Ovary (tissue), 7 donors: ENCODE measurements at regions not wholly inside any gene's neighbourhood (a gene's known extent, or its start where the extent isn't known, plus 50 kb on each side); places are given as distances from the start of the nearest gene placed in this dataset.
"Not testable (repeated sequence)": the region's sequence is repeated elsewhere in the genome, so short reads cannot be mapped to it uniquely, and the experiment has no call there.

ENCODE experiments used
- DNase-seq, 5 donors: peaks; one replicate each; pipeline ENCODE4 v3.0.0-alpha.2; 2019 to 2020
- H3K27ac ChIP-seq, 2 donors: fragments of 200-600 bp; one replicate each; pipeline versions ENCODE4 v1.5.1 to v1.8.0; 2019 to 2022
- H3K27me3 ChIP-seq: fragments of 200-600 bp; one replicate; pipeline ENCODE4 v1.8.0; 2022
- H3K36me3 ChIP-seq: fragments of 200-600 bp; sonication (generic); one replicate; pipeline ENCODE4 v1.5.1; 2019
- H3K4me1 ChIP-seq: one replicate; pipeline ENCODE4 v1.8.1; 2013; ENCODE audit warnings: mild to moderate bottlenecking, moderate library complexity; ENCODE audit not compliant: insufficient read depth
- H3K4me3 ChIP-seq: fragments of 200-600 bp; sonication (generic); one replicate; pipeline ENCODE4 v1.5.1; 2017
- H3K9me3 ChIP-seq, 2 donors: fragments of 200-600 bp in 1 of 2; sonication (generic) in 1 of 2; one replicate each; pipeline versions ENCODE4 v1.5.1 to v1.8.1; 2013 to 2019; ENCODE audit warnings: mild to moderate bottlenecking in 1 of 2, moderate library complexity in 1 of 2
- CTCF ChIP-seq, 3 donors: fragments of 450-650 bp in 2 of 3; fragments of 200-600 bp in 1 of 3; IDR thresholded peaks; one replicate each; pipeline versions ENCODE4 v1.5.1 to v1.8.0; 2016 to 2022; ENCODE audit warnings: antibody characterized with exemption in 3 of 3, mild to moderate bottlenecking in 1 of 3
- EP300 ChIP-seq: sonication (generic); formaldehyde crosslinking; IDR thresholded peaks from one replicate; pipeline ENCODE4 v1.6.1; 2017; ENCODE audit warnings: antibody characterized with exemption
- POLR2A ChIP-seq: fragments of 450-650 bp; IDR thresholded peaks from one replicate; pipeline ENCODE4 v1.6.1; 2017; ENCODE audit warnings: antibody characterized with exemption, mild to moderate bottlenecking, moderate library complexity
- WGBS, 3 donors: extraction: QIAGEN DNeasy Blood & Tissue Kit in 1 of 3; methylation state at CpG; one replicate each; pipeline versions ENCODE4 v1.1.5 to v1.1.7; 2013 to 2017; 5-methylcytosine and 5-hydroxymethylcytosine counted together
- intact Hi-C, 4 donors: fragments of 100-400 bp; cut with DNase I; formaldehyde crosslinking; loops; one replicate each; pipeline versions ENCODE4 v1.11.0 to v1.15.1; 2022 to 2023
- donor health status: DM: no; HTN: no; CAD: no; lungs with moderate emphysema.
- donor health status: DM: no; HTN: no; CAD: no.
- donor health status: Bipolar disorder and iron deficiency.
- donor health status: DM: no; HTN: no; CAD: no.
- donor health status: DM: yes; HTN: yes; CAD: no.

GRCh38 chr3:22819209-22819608 is 383.9 kb upstream of the UBE2E2 start:
- intact Hi-C loops: no loop called here

GRCh38 chr3:22835041-22835440 is 368.1 kb upstream of the UBE2E2 start:
- no peak for DNase-seq

More at GRCh38 chr3:22819209-22819608, 383.9 kb upstream of the UBE2E2 start:
- no peak overlapping the region for H3K27ac ChIP-seq
- WGBS, 3 donors: 95 to 100% (median 97%) methylated on average over 2 of the region's 2 CpGs
- no peak for DNase-seq
- H3K9me3 ChIP-seq: no peaks in the 10 kb centered on the region
- no peaks in the 10 kb centered on the region for H3K36me3 ChIP-seq
- H3K4me3 ChIP-seq: no peak overlapping the region
- TF ChIP-seq POLR2A (no peak), EP300 (no peak), CTCF (IDR thresholded peaks at IDR 0.05) (no peak)
- no peaks in the 10 kb centered on the region for H3K27me3 ChIP-seq
- H3K4me1 ChIP-seq: no peaks in the 10 kb centered on the region

GRCh38 chr3:22836131-22836530 is 367.0 kb upstream of the UBE2E2 start:
- 51 to 78% (median 76%) methylated on average over 1 of the region's 1 CpG for WGBS, 3 donors
- Histone ChIP-seq H3K36me3 (no peaks in the 10 kb centered on the region), H3K4me1 (no peaks in the 10 kb centered on the region), H3K27ac (no peak overlapping the region), H3K27me3 (no peaks in the 10 kb centered on the region), H3K4me3 (no peak overlapping the region), H3K9me3 (no peaks in the 10 kb centered on the region)
- DNase-seq: no peak
- TF ChIP-seq EP300 (no peak), POLR2A (no peak), CTCF (IDR thresholded peaks at IDR 0.05) (no peak)
- intact Hi-C loops: no loop called here

More at GRCh38 chr3:22835041-22835440, 368.1 kb upstream of the UBE2E2 start:
- no peaks in the 10 kb centered on the region for H3K4me1 ChIP-seq
- H3K9me3 ChIP-seq: no peaks in the 10 kb centered on the region
- TF ChIP-seq EP300 (no peak), POLR2A (no peak), CTCF (IDR thresholded peaks at IDR 0.05) (no peak)
- H3K27me3 ChIP-seq: no peaks in the 10 kb centered on the region
- H3K27ac ChIP-seq: no peak overlapping the region
- intact Hi-C loops: no loop called here
- H3K36me3 ChIP-seq: no peaks in the 10 kb centered on the region
- WGBS, 3 donors: 25 to 30% (median 30%) methylated on average over 2 of the region's 2 CpGs
- H3K4me3 ChIP-seq: no peak overlapping the region

GRCh38 chr3:22843854-22844253 is 359.3 kb upstream of the UBE2E2 start:
- H3K27ac ChIP-seq: no peak overlapping the region
- TF ChIP-seq POLR2A (no peak), EP300 (no peak), CTCF (IDR thresholded peaks at IDR 0.05) (no peak)
- H3K4me3 ChIP-seq: no peak overlapping the region
- H3K27me3 ChIP-seq: no peaks in the 10 kb centered on the region
- H3K9me3 ChIP-seq: no peaks in the 10 kb centered on the region
- intact Hi-C loops: no loop called here
- H3K4me1 ChIP-seq: no peaks in the 10 kb centered on the region
- WGBS, 3 donors: 89 to 93% (median 93%) methylated on average over 3 of the region's 3 CpGs
- no peak for DNase-seq
- no peaks in the 10 kb centered on the region for H3K36me3 ChIP-seq

GRCh38 chr3:22846566-22846965 is 356.6 kb upstream of the UBE2E2 start:
- no peak for DNase-seq
- WGBS, 3 donors: 78 to 97% (median 87%) methylated on average over 5 of the region's 5 CpGs
- Histone ChIP-seq H3K36me3 (no peaks in the 10 kb centered on the region), H3K9me3 (no peaks in the 10 kb centered on the region), H3K4me1 (no peaks in the 10 kb centered on the region), H3K4me3 (no peak overlapping the region), H3K27ac (no peak overlapping the region), H3K27me3 (no peaks in the 10 kb centered on the region)
- TF ChIP-seq CTCF (IDR thresholded peaks at IDR 0.05) (no peak), POLR2A (no peak), EP300 (no peak)
- intact Hi-C loops: no loop called here

- DNase-seq, intact Hi-C loops, H3K36me3 ChIP-seq, H3K4me3 ChIP-seq, H3K27ac ChIP-seq, H3K4me1 ChIP-seq, H3K9me3 ChIP-seq, H3K27me3 ChIP-seq: not testable (repeated sequence)
- WGBS, 3 donors: 92 to 93% (median 92%) methylated on average over 4 to 6 of the region's 6 CpGs
These were observed 353.5 kb upstream of the UBE2E2 start for GRCh38 chr3:22849583-22849982.
